Epithelial cell of esophagus (primary cell): ENCODE measurements at regions not wholly inside any gene's neighbourhood (a gene's known extent, or its start where the extent isn't known, plus 50 kb on each side); places are given as distances from the start of the nearest gene placed in this dataset.

Source experiments
- DNase-seq: peaks from one replicate; pipeline ENCODE4 v3.0.0; 2010; ENCODE audit warnings: low read depth
- H3K4me3 ChIP-seq: 2 replicates; pipeline ENCODE4 v1.5.1; 2011; ENCODE audit warnings: mild to moderate bottlenecking, low read length, control low read depth
- TF ChIP-seq, protein P1 (sequence below): IDR thresholded peaks from 2 replicates; pipeline ENCODE4 v1.5.1; 2011; ENCODE audit warnings: low read depth, mild to moderate bottlenecking, low read length, control low read depth, inconsistent platforms; ENCODE audit not compliant: insufficient read depth; ENCODE audit errors: missing control alignments

DNA sequence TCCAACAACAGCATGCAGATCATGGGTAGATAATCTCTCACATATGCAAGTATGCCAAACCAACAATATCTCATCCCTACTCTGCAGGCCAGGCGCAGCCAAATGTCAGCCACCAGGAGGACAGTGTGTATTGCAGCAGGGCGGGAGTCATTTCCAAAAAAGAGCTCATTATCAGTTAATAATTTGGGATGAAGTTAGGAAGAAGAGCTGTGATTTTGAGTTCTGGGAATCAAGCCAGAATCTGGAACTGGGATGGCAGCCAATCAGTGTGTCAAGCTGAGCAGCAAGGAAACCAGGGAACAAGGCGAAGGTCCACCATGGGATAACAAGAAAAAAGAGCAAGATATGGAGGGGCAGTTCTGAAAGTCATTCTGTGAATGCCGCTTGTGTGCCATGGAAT lies 88.2 kb upstream of the CAMK2D start:
- no peak for DNase-seq
- TF ChIP-seq, protein P1, sequence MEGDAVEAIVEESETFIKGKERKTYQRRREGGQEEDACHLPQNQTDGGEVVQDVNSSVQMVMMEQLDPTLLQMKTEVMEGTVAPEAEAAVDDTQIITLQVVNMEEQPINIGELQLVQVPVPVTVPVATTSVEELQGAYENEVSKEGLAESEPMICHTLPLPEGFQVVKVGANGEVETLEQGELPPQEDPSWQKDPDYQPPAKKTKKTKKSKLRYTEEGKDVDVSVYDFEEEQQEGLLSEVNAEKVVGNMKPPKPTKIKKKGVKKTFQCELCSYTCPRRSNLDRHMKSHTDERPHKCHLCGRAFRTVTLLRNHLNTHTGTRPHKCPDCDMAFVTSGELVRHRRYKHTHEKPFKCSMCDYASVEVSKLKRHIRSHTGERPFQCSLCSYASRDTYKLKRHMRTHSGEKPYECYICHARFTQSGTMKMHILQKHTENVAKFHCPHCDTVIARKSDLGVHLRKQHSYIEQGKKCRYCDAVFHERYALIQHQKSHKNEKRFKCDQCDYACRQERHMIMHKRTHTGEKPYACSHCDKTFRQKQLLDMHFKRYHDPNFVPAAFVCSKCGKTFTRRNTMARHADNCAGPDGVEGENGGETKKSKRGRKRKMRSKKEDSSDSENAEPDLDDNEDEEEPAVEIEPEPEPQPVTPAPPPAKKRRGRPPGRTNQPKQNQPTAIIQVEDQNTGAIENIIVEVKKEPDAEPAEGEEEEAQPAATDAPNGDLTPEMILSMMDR, result no peak

DNA sequence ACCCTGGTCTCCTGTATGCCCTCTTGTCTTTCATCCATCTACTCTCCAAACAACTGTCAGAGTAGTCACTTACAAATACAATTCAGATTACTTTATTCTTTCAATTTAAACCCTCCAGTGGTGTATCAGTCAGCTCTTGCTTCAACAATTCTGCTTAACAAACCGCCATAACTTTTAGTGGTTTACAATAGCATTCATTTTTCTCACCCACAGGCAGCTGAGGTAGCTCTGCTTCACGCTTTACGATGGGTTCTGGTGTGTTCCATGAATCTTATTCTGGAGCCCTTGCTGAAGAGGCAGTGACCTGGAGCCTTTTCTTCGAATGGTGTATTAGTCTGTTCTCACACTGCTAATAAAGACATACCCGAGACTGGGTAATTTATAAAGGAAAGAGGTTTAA lies 86.2 kb upstream of the CAMK2D start:
- TF ChIP-seq, protein P1, result no peak
- no peak overlapping the region for H3K4me3 ChIP-seq
- DNase-seq, result no peak

More for the DNA sequence above, 88.2 kb upstream of the CAMK2D start:
- H3K4me3 ChIP-seq, result no peak overlapping the region

DNA sequence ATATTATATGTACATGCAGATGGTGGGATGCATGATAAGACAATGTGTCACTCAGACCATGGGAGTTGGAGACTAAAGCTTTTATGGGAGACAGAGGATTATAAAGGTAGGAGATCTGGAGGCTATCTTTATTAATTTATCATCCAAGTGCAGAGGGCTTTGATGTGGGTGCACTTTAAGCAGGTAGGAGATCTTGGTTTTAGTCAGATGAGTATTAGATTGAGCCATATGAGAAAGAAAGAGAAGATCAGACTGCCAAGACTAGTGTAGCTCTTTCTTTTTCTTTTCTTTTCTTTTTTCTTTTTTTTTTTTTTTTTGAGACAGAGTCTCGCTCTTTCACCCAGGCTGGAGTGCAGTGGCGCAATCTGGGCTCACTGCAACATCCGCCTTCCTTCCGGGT lies 84.9 kb upstream of the CAMK2D start:
- DNase-seq, result no peak
- H3K4me3 ChIP-seq, result no peak overlapping the region
- TF ChIP-seq, protein P1, result no peak

DNA sequence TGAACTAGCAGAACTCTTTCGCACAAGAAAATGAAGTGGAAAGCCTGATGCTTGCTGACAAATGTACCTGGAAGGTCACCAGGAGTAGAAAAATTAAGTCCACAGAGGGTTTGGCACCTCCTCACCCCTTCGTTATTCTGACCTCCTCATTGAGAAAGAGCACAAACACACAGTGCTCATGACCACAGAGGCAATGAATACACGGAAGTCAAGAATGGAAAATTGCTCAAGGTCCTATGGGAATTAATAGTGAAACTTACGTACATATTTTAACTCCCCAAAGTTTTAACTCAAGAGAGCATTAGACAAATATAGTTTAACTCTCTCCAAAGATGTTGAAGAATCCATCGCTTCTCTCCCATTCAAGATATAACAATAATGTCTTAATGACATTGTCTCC lies 83.6 kb upstream of the CAMK2D start:
- no peak for DNase-seq
- TF ChIP-seq, protein P1, result no peak
- H3K4me3 ChIP-seq, result no peak overlapping the region

DNA sequence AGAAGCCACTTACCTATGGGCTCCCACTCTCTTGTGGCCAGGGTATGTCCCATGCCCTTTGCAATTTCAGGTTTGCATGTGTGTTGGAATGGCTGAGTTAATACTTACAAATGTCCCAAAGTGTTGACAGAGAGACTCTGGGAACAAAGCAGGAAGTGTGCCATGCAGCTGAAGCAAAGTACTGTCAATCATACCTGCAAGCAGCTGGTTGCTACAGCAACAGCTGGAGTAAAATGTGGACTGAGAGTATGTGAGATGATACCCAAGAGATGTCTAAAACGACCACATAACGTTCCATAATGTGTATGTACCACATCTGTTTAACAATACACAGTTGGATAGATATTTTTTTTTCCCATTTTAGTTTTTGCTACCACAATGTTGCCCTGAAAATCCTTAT lies 82.8 kb upstream of the CAMK2D start:
- H3K4me3 ChIP-seq, result no peak overlapping the region
- DNase-seq, result no peak
- TF ChIP-seq, protein P1, result no peak

DNA sequence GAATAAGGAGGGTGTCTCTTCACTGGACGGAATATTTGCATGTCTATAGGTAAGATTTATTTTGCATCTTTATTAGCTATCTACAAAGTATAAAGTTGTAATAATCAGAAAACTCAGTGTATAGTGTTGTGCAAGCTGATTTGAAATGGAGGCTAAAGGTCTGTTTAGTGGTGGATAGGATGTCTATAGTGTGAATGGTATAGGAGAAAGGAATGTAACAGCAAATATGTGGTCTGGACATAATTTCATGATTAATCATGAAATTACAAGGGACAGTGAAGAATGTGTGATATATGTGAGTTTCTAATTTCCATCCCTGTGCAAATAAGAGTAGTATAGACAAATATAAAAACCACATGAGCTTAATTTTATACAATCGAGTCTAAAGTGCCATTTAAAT lies 79.3 kb upstream of the CAMK2D start:
- peak; percentile 56 for DNase-seq
- TF ChIP-seq, protein P1, result no peak
- no peak overlapping the region for H3K4me3 ChIP-seq

DNA sequence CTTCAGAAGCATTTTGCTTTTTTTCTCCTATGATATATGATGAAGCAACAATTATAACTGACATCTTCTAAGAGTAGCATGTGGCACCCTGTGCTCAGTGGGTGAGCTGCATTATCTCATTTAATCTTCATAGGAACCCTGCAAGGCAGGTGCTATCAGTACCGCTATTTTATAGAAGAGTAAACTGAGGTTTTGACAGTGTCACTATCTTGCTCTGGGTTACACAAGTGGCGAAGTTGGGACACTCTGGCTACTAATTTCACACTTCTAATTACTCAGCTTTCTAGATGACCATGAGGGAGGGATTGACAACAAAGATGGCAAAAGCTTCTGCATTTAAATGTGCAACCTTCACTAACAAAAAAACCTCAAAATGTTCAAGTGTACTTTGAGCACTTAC lies 76.9 kb upstream of the CAMK2D start:
- no peak overlapping the region for H3K4me3 ChIP-seq
- DNase-seq, result no peak
- TF ChIP-seq, protein P1, result no peak
